ENCODE measurements at regions not wholly inside any gene's neighbourhood (a gene's known extent, or its start where the extent isn't known, plus 50 kb on each side); places are given as distances from the start of the nearest gene placed in this dataset.

DNA sequence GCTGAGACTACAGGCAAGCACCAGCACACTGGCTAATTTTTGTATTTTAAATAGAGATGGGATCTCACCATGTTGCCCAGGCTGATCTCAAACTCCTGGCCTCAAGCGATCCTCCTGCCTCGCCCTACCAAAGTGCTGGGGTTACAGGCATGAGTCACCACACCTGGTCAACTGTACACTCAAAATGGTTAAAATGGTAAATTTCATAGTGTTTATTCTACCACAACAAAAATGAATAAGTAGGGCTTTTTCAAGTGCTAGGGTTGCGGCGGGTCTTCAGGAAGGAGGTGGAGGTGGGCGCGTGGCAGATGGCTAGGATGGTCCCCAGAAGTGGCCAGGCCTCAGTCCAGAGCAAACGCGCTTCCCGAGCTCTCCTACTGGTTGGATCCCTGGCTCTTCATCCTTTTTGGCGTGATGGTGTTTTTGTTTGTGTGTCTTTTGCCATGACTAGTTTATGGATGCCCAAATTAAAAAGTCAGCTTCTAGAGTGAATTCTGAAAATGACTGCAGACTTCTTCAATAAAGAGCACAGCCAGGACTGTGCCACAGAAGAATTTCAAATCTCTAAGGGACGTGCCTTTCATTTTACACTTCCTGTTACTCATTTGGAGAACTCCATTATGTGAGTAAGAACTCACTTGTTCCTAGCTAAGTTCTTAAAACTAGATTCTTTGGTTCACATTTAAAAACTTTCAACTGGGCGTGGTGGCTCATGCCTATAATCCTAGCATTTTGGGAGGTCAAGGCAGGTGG lies 73.9 kb downstream of the TMEM130 start:
- TF ChIP-seq POLR2A (IDR thresholded peaks at IDR 0.05; ENCODE audit: extremely low read depth, insufficient read length), result no peak
- TF ChIP-seq, protein P1, sequence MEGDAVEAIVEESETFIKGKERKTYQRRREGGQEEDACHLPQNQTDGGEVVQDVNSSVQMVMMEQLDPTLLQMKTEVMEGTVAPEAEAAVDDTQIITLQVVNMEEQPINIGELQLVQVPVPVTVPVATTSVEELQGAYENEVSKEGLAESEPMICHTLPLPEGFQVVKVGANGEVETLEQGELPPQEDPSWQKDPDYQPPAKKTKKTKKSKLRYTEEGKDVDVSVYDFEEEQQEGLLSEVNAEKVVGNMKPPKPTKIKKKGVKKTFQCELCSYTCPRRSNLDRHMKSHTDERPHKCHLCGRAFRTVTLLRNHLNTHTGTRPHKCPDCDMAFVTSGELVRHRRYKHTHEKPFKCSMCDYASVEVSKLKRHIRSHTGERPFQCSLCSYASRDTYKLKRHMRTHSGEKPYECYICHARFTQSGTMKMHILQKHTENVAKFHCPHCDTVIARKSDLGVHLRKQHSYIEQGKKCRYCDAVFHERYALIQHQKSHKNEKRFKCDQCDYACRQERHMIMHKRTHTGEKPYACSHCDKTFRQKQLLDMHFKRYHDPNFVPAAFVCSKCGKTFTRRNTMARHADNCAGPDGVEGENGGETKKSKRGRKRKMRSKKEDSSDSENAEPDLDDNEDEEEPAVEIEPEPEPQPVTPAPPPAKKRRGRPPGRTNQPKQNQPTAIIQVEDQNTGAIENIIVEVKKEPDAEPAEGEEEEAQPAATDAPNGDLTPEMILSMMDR (IDR thresholded peaks at IDR 0.05; ENCODE audit: low read depth, low read length), result no peak

Measured in NB4 (cell line).